HEK293 (cell line): ENCODE measurements at regions not wholly inside any gene's neighbourhood (a gene's known extent, or its start where the extent isn't known, plus 50 kb on each side); places are given as distances from the start of the nearest gene placed in this dataset.

Experiments
- CTCF ChIA-PET: fragments of 350-600 bp; formaldehyde crosslinking; extraction: SDS; loops from one replicate; lab custom pipeline; 2021; ENCODE audit warnings: antibody characterized with exemption; lab: Yijun Ruan, JAX
- POLR2A ChIA-PET: fragments of 300-600 bp; formaldehyde crosslinking; extraction: SDS; loops from one replicate; lab custom pipeline; 2020; ENCODE audit warnings: antibody characterized with exemption, inconsistent platforms; lab: Yijun Ruan, JAX
- H3K27ac ChIP-seq: fragments of 200-500 bp; sonication (Bioruptor generic); 2 replicates; pipeline ENCODE4 v1.5.1; 2014; ENCODE audit warnings: low read depth, low read length, control low read depth, inconsistent platforms; ENCODE audit errors: extremely low read depth
- H3K36me3 ChIP-seq, 2 experiments: fragments of 200-500 bp in 1 of 2; sonication (Bioruptor generic) in 1 of 2; 1 replicate in 1 of 2; 2 replicates in 1 of 2; pipeline ENCODE4 v1.5.1; 2014 to 2017; ENCODE audit warnings: inconsistent platforms in 2 of 2, low read length in 2 of 2; ENCODE audit not compliant: control insufficient read depth in 2 of 2, insufficient read depth in 1 of 2
- H3K4me1 ChIP-seq: fragments of 200-500 bp; sonication (Bioruptor generic); 2 replicates; pipeline ENCODE4 v1.5.1; 2014; ENCODE audit warnings: mild to moderate bottlenecking, low read length, inconsistent platforms; ENCODE audit not compliant: control insufficient read depth, insufficient read depth
- H3K4me3 ChIP-seq: 2 replicates; pipeline ENCODE4 v1.5.1; 2011; ENCODE audit warnings: low read depth, mild to moderate bottlenecking, control low read depth, low read length, moderate library complexity
- H3K9me3 ChIP-seq: fragments of 200-500 bp; sonication (Bioruptor generic); 2 replicates; pipeline ENCODE4 v1.5.1; 2014; ENCODE audit warnings: low read depth, low read length, inconsistent platforms; ENCODE audit not compliant: control insufficient read depth, insufficient read depth
- HOXA7 ChIP-seq: sonication (generic); formaldehyde crosslinking; IDR thresholded peaks from 2 replicates; pipeline ENCODE4 v1.8.1; 2022; ENCODE audit warnings: missing genetic modification reagents, borderline replicate concordance
- KLF17 ChIP-seq: fragments of 450-650 bp; formaldehyde crosslinking; IDR thresholded peaks from 2 replicates; pipeline ENCODE4 v1.5.1; 2016; ENCODE audit warnings: missing biosample characterization, missing genetic modification characterization
- KLF9 ChIP-seq: fragments of 450-650 bp; formaldehyde crosslinking; IDR thresholded peaks from 2 replicates; pipeline ENCODE4 v1.5.1; 2016; ENCODE audit warnings: missing biosample characterization, missing genetic modification characterization, low read depth
- PATZ1 ChIP-seq: fragments of 450-650 bp; formaldehyde crosslinking; IDR thresholded peaks from 2 replicates; pipeline ENCODE4 v1.5.1; 2016; ENCODE audit warnings: missing biosample characterization, missing genetic modification characterization
- REPIN1 ChIP-seq: fragments of 450-650 bp; formaldehyde crosslinking; IDR thresholded peaks from 2 replicates; pipeline ENCODE4 v1.5.1; 2017; ENCODE audit warnings: missing biosample characterization, missing genetic modification characterization, low read depth
- SCRT2 ChIP-seq: fragments of 450-650 bp; formaldehyde crosslinking; IDR thresholded peaks from 2 replicates; pipeline ENCODE4 v1.5.1; 2016; ENCODE audit warnings: missing biosample characterization, missing genetic modification characterization
- SP3 ChIP-seq: fragments of 450-650 bp; formaldehyde crosslinking; IDR thresholded peaks from 2 replicates; pipeline ENCODE4 v1.5.1; 2016; ENCODE audit warnings: missing biosample characterization, missing genetic modification characterization
- TCF7L2 ChIP-seq: IDR thresholded peaks from 2 replicates; pipeline ENCODE4 v1.6.1; 2011; ENCODE audit warnings: low read depth, mild to moderate bottlenecking, inconsistent platforms, low read length, moderate library complexity, borderline replicate concordance
- ZFP37 ChIP-seq: fragments of 450-650 bp; formaldehyde crosslinking; IDR thresholded peaks from 2 replicates; pipeline ENCODE4 v1.5.1; 2016; ENCODE audit warnings: missing biosample characterization, missing genetic modification characterization
- ZNF155 ChIP-seq: fragments of 450-650 bp; formaldehyde crosslinking; IDR thresholded peaks from 2 replicates; pipeline ENCODE4 v1.5.1; 2016; ENCODE audit warnings: missing biosample characterization, missing genetic modification characterization
- ZNF175 ChIP-seq: fragments of 450-650 bp; formaldehyde crosslinking; IDR thresholded peaks from 2 replicates; pipeline ENCODE4 v1.5.1; 2016; ENCODE audit warnings: missing biosample characterization, missing genetic modification characterization
- ZNF350 ChIP-seq: fragments of 450-650 bp; formaldehyde crosslinking; IDR thresholded peaks from 2 replicates; pipeline ENCODE4 v1.5.0; 2017; ENCODE audit warnings: missing biosample characterization, mild to moderate bottlenecking, missing genetic modification characterization
- ZNF404 ChIP-seq: fragments of 450-650 bp; formaldehyde crosslinking; IDR thresholded peaks from 2 replicates; pipeline ENCODE4 v1.5.1; 2017; ENCODE audit warnings: missing biosample characterization, missing genetic modification characterization
- ZNF558 ChIP-seq: fragments of 450-650 bp; formaldehyde crosslinking; IDR thresholded peaks from 2 replicates; pipeline ENCODE4 v1.5.1; 2016; ENCODE audit warnings: missing biosample characterization, missing genetic modification characterization
- ZNF610 ChIP-seq: fragments of 450-650 bp; formaldehyde crosslinking; IDR thresholded peaks from 2 replicates; pipeline ENCODE4 v1.5.1; 2016; ENCODE audit warnings: missing biosample characterization, missing genetic modification characterization, borderline replicate concordance
- ZNF639 ChIP-seq: fragments of 450-650 bp; formaldehyde crosslinking; IDR thresholded peaks from 2 replicates; pipeline ENCODE4 v1.5.1; 2016; ENCODE audit warnings: missing biosample characterization, missing genetic modification characterization
- ZNF76 ChIP-seq: fragments of 450-650 bp; formaldehyde crosslinking; IDR thresholded peaks from 2 replicates; pipeline ENCODE4; 2016; ENCODE audit warnings: low read depth, missing biosample characterization, missing genetic modification characterization, borderline replicate concordance
- ZNF777 ChIP-seq: fragments of 450-650 bp; formaldehyde crosslinking; IDR thresholded peaks from 2 replicates; pipeline ENCODE4 v1.5.1; 2017; ENCODE audit warnings: missing biosample characterization, missing genetic modification characterization, borderline replicate concordance
- ZNF791 ChIP-seq: fragments of 450-650 bp; formaldehyde crosslinking; IDR thresholded peaks from 2 replicates; pipeline ENCODE4 v1.5.1; 2016; ENCODE audit warnings: missing biosample characterization, missing genetic modification characterization
- ZXDB ChIP-seq: fragments of 450-650 bp; formaldehyde crosslinking; IDR thresholded peaks from 2 replicates; pipeline ENCODE4 v1.5.1; 2016; ENCODE audit warnings: missing biosample characterization, missing genetic modification characterization
- TF ChIP-seq, protein P1 (sequence below): fragments of 450-650 bp; formaldehyde crosslinking; IDR thresholded peaks from 2 replicates; pipeline ENCODE4 v1.5.1; 2016; ENCODE audit warnings: missing biosample characterization, missing genetic modification characterization

GRCh38 chr14:101496776-101497683 is 64.3 kb upstream of the DIO3 start:
- no peaks in the 10 kb centered on the region for H3K9me3 ChIP-seq
- ChIA-PET POLR2A (no interaction called here), CTCF (interaction anchor here (0.7 kb wide), 1 partner anchor 17 kb away, joined by 3 read pairs; no protein-coding TSS in a partner anchor)

GRCh38 chr14:101497684-101498525 is 63.4 kb upstream of the DIO3 start:
- no peaks in the 10 kb centered on the region for H3K9me3 ChIP-seq
- no peak overlapping the region for H3K4me3 ChIP-seq
- POLR2A ChIA-PET: no interaction called here
- H3K36me3 ChIP-seq: no peaks in the 10 kb centered on the region
- no peak overlapping the region for H3K27ac ChIP-seq
- CTCF ChIA-PET: interaction anchor here (0.6 to 0.7 kb wide), 2 partner anchors 18 to 21 kb away, joined by 3 read pairs; no protein-coding TSS in a partner anchor
- H3K4me1 ChIP-seq: no peaks in the 10 kb centered on the region
- TF ChIP-seq ZNF558 (tag by site-specific recombination) (no peak), PATZ1 (tag by site-specific recombination) (no peak), ZNF777 (tag by site-specific recombination) (no peak), ZFP37 (tag by site-specific recombination) (no peak), ZNF404 (no peak), ZNF155 (tag by site-specific recombination) (no peak), SP3 (tag by site-specific recombination) (no peak), ZNF791 (tag by site-specific recombination) (no peak), KLF9 (tag by site-specific recombination) (no peak), SCRT2 (tag by site-specific recombination) (no peak)

More at GRCh38 chr14:101496776-101497683, 64.3 kb upstream of the DIO3 start:
- no peak for TF ChIP-seq KLF17 (tag by site-specific recombination)
- TF ChIP-seq ZNF610: no peak
- no peak for TF ChIP-seq PATZ1 (tag by site-specific recombination)
- TF ChIP-seq TCF7L2: no peak
- no peak for TF ChIP-seq ZNF175 (tag by site-specific recombination)
- no peak for TF ChIP-seq ZNF639 (tag by site-specific recombination)
- no peak for TF ChIP-seq HOXA7 (CRISPR knock-in tag)
- no peak for TF ChIP-seq REPIN1 (tag by site-specific recombination)
- no peak for TF ChIP-seq ZNF558 (tag by site-specific recombination)
- no peak for TF ChIP-seq ZNF76
- TF ChIP-seq ZNF155 (tag by site-specific recombination): no peak
- TF ChIP-seq ZNF350 (tag by site-specific recombination): no peak
- TF ChIP-seq ZXDB (tag by site-specific recombination): no peak
- TF ChIP-seq, protein P1, sequence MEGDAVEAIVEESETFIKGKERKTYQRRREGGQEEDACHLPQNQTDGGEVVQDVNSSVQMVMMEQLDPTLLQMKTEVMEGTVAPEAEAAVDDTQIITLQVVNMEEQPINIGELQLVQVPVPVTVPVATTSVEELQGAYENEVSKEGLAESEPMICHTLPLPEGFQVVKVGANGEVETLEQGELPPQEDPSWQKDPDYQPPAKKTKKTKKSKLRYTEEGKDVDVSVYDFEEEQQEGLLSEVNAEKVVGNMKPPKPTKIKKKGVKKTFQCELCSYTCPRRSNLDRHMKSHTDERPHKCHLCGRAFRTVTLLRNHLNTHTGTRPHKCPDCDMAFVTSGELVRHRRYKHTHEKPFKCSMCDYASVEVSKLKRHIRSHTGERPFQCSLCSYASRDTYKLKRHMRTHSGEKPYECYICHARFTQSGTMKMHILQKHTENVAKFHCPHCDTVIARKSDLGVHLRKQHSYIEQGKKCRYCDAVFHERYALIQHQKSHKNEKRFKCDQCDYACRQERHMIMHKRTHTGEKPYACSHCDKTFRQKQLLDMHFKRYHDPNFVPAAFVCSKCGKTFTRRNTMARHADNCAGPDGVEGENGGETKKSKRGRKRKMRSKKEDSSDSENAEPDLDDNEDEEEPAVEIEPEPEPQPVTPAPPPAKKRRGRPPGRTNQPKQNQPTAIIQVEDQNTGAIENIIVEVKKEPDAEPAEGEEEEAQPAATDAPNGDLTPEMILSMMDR: no peak
- H3K36me3 ChIP-seq: no peaks in the 10 kb centered on the region
- no peaks in the 10 kb centered on the region for H3K4me1 ChIP-seq
- H3K4me3 ChIP-seq: no peak overlapping the region
- no peak overlapping the region for H3K27ac ChIP-seq
